Hindlimb muscle (tissue), 1 donor: ENCODE measurements at regions not wholly inside any gene's neighbourhood (a gene's known extent, or its start where the extent isn't known, plus 50 kb on each side); places are given as distances from the start of the nearest gene placed in this dataset.
"Not testable (repeated sequence)": the region's sequence is repeated elsewhere in the genome, so short reads cannot be mapped to it uniquely, and the experiment has no call there.

Experiments used
- DNase-seq: peaks from one replicate; pipeline ENCODE4 v3.0.0-alpha.2; 2013

DNA sequence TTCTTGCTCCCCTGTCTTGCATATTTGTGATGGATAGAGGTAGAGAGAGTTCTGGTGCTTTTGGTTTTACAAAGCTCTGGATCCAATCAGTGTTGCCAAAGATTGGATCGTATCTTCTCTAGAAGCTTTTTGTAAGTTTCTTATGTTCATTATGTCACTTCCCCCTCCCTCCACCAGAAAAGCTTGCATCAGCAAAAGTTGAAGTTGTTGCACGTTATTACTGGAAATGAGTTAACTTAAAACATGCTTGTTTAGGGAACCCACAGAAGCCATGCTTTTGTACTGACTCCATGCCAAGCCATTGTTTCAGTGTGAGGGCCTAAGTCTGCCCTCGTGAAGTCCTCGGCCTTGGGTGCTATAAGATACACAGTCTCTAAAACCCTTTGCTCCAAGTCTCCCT, 186.5 kb downstream of the ERCC6L2 start:
- DNase-seq: no peak

DNA sequence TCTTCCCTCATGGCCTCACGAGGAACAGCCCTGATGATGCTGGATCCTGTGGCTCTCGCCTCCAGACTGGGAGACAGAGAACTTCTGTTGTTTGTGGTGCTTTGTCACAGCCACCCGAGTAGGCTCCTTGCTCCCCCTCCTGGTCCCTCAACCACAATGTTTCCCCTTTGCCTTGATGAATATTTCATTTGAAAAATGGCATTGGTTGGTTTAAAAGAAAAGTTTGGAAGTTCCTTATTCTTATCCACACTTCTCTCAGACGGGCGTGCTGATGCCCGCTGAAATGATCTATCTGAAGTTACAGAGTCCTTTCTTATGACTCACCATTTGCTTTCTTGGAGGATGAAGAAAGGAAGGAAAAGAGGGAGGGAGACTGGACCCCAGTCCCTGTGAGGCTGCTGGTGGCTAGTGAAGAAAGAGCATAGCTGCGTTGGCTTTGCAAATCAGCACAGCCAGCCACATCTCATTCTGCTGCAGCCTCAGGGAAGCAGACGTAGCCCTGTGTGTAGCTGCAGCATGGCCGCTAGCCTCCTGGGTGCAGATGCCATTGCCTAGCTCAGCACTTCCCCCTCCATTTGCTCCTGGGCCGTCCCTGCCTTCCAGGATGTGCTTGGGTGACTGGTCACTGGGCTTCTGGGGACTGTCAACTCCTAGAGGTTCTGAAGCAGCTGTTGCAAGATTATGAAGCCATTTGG, 185.9 kb downstream of the ERCC6L2 start:
- no peak for DNase-seq

DNA sequence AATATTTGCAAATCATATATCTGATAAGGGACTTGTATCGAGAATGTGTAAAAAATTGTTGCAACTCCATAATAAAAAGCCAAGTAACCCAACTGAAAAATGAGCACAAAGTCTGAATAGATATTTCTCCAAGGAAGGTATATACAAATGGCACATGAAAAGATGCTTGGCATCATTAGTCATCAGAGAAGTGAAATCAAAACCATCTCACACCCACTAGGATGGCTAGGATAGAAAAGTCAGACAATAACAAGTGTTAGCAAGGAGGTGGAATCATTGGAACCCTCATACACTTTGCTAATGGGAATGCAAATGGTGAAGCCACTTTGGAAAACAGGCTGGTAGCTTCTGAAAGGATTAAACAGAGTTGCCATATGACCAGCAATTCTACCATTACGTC, 182.7 kb downstream of the ERCC6L2 start:
- DNase-seq: no peak

DNA sequence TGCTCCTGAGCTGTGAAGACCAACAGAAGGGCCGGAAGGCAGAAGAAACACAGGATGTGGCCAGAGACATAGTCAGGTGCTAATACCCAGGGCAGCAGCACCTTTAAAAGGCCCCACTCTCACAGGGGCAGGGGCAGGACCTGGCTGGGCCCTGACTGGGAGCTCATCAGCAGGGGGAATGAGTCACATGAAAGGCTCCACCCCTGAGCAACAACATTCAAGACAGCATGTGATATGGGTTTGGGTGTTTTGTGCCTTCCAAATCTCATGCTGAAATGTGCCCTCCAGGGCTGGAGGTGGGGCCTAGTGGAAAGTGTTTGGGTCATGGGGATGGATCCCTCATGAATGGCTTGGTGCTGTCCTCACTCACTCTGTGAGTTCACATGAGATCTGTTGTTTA, 181.7 kb downstream of the ERCC6L2 start:
- no peak for DNase-seq

DNA sequence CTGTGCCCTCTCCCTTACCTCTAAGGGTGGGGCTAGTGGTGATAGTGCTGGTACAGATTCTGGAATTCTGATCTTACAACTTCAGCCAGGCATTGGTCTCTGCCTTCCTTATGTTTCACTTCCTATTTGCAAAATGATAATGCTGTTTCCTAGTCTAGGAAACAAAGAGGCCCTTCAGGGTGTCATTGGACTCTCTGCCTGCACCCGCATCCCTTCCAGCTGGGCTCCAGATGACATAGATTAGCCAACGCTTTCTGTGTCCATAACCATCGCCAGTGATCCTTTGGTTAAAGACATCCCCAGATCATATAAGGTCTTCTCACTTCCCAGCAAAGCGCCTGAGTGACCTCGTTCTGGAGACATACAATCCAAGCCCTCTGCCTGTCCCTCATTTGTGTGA, 180.7 kb downstream of the ERCC6L2 start:
- DNase-seq: no peak

DNA sequence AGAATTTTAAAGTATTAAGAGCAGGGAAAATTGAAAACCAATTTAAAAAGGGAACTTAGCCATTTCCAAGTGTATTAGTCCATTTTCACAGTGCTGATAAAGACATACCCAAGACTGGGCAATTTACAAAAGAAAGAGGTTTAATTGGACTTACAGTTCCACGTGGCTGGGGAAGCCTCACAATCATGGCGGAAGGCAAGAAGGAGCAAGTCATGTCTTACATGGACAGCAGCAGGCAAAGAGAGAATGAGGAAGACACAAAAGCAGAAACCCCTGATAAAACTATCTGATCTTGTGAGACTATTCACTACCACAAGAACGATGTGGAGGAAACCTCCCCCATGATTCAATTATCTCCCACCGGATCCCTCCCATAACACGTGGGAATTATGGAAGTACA, 178.8 kb downstream of the ERCC6L2 start:
- DNase-seq: not testable (repeated sequence)

DNA sequence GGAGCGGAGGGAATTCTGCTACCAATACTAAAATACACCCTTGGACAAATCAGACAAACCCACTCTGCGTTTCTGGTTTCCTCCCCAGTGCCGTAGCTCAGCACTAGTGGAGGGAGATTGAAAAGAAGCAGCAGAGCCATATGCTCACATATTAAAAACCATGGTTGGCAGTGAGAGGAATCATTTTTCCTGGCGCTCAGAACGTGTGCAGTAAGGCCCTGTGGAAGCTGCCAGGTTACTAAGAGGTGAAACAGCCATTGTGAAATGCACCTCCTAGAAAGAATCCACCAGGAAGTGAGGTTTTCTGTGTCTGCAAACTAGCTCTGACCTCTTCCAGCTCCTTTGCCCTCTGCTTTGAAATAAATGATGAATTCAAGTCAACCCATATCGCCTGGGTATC, 177.2 kb downstream of the ERCC6L2 start:
- DNase-seq: no peak

DNA sequence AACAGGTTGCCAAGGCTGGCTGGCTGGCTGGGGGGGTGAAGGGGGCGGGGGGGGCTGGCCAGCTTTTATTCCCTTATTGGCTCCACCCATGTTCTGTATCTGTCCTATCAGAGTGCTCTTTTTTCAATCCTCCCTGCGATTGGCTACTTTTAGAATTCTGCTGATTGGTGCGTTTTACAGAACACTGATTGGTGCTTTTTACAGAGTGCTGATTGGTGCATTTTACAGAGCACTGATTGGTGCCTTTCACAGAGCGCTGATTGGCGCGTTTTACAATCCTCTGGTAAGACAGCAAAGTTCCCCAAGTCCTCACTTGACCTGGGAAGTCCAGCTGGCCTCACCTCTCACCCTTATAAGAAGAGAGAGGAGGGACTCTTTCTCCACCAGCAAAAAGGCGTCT, 175.9 kb downstream of the ERCC6L2 start:
- DNase-seq: no peak

DNA sequence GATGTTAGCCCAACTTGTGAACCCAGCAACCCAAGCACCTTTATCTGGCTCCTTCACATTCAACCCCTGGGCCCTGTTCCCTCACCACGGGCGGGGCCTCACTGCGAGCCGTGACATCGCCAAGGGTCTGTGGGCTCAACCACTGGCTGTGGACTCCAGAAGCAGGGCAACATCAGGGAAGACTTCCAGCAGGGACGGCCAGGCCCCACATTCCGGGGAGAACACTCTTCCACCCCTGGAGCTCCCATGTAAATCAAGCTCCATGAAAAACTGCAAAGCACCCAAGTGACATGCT, 175.3 kb downstream of the ERCC6L2 start:
- DNase-seq: no peak

DNA sequence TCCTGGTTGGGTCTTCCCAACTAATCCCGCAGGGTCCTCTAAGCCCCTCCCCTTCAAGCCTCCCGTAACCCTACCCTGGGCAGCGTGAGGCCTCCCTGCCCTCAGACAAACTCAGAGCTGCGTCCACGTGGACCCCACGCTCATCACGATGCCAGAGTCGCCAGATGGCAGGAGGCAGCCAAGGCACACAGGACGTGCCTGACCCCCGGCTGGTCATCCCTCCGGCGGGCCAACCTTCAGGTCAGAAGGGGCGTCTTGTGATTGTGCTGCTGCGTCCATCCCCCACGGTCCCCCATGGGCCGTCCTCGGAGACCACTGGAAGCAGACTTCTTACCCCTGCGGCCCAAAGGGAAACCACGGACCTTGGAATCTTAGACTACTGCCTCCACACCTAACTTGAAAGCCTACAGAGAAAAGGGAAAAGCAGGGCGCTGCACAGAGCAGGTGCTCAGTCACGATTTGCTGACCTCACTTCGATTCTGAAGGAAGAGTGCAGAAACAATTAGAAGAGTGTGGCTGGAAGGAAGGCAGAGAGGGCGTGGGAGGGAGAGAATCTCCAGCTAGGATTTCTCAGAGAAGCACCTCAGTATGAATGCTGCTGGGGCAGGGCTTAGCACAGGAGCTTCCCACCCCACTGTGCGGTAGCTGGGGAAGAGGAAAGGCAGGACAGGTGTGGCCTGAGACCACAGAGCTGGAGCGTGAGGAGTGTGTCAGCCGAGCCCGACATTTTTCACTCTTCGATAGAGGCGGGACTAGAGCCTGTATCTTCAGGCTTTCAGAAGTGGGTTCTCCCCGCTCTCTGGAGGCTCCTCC, 174.8 kb downstream of the ERCC6L2 start:
- no peak for DNase-seq

DNA sequence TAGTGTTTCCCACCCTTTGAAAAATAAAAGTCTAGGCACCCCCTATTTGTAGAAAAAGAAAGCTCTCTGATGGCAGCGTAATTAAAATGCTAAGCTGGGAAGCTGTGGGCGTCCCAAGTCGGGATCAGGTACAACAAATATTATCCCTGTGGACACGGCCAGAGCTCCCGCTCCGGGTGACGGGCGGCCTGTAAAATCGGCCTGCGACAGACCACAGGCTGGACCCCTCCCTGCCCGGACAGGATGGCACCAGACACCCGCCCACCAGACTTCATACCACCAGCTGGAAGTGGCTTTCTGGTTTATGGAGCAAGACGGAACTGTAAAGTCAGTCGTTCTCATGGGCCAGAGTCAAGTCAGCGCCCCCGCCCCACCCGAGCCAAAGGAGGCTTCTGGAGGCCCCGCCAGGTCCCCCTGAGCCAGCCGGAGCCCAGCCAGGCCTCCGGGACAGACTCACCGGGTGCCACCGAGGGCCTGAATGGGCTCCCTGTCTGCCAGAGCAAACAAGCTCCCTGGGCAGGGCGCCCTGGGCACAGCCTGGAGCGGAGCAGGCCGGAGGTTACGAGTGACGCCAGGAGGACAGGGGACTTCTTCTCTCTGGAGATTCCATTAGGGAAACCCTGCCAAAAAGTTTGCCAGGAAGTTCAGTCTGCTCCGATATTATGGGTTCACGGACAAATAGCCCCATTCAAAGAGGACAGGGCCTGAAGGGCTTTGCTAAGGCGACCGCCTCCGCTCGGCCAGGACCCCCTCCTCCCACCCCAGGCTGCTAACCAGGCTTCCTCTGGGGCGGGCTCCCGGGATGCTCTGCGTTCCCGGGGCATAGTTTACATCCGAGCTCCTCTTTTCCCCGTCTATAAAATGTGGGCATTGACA, 173.7 kb downstream of the ERCC6L2 start:
- DNase-seq: no peak

DNA sequence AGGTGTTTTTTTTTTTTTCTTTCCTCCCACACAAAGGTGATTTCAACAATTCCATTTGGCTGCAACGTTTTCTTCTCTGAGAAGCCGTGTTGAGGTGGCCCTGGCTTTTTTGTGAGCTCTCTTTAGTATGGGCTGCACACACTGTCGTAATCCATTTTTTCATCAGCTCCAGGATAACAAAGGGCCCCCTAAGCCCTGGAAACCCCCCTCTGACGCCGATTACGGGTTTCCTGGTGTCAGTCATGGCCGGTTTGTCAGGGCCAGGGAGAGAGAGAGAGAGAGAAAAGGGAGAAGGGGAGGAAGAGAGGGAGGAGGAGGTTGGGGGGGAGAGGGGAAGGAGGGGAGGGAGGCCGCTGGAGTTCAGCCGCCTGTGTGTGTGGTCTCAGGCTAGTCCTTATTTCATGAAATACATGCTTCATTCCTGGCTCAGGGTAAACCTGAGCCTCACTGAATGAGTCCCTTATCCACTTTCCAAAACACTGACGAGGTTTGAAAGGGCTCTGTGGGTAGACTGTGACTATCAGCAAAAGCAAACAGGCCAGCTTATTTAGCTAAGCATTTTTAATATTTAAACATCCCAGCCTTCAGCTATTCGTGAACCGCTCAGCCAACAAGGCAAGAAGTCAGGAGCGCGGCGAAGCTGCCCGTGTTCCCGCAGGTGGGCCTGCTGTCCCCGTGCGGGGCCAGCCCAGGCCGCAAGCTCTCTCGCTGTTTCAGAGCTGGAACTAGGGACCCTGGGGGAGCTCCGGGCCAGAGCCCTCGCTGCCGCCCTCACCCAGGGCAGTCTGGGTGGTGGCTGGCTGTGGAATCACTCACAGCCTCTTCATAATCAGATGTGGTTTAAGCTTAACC, 172.8 kb downstream of the ERCC6L2 start:
- peak; percentile 46 for DNase-seq

DNA sequence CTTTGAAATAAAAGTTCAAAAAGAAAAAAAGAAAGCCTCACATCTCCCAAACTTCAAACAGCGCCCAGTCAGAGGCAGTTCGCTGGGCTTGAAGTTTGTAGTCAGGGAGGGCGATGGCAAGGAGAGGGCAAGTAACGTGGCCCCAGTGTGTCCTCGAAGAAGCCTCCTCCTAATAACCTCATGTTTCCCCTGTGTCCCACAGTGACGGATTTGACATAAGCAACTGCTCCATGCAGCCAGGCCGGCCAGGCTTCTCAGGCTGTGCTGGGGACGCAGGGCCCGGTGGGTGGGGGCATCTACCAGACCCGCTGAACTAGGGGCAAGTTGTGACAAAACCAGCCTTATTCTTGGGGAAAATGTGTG, 172.2 kb downstream of the ERCC6L2 start:
- DNase-seq: no peak

DNA sequence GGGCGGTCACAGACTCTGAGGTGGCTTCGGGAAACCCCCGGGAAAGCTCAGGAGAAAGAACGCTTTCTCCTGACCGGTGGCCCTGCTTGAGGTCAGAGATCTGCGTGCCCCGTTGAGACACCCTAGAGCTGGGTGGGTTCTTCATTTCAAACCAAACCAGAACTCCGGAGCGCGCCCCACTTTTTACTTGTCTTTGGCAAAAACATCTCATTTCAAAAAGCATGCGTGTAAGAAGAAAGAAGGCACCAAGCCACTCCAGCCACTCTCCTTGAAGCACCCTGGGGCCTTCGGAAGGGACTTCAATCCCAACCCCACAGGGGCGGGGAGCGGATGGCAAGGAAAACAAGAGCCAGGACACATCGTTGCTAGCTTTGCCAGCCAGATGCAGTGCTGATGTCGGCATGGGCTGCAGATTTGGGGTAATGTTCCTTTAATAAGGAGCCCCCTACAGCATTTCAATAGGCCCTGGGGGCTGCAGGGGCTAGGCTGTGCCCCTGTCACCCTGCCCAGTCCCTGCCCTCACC, 171.7 kb downstream of the ERCC6L2 start:
- DNase-seq: no peak

DNA sequence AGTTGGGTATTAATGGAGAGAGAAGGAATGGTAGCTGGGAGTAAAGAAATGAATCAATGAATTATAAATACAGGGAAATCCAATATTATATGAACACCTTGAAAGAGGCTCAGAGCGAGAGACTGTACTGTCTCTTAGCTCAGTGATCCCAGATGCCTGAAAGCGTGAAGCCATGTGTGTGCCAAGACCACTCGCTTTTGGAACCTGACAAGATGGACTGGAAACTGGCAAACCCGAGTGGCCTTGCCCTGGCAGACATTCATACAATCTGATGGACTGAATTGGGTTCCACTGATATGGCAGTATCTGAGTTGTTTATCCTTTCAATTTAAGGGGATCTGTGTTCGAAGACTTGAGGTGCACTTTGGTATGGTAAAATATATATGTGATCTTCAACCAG, 170.3 kb downstream of the ERCC6L2 start:
- DNase-seq: no peak

DNA sequence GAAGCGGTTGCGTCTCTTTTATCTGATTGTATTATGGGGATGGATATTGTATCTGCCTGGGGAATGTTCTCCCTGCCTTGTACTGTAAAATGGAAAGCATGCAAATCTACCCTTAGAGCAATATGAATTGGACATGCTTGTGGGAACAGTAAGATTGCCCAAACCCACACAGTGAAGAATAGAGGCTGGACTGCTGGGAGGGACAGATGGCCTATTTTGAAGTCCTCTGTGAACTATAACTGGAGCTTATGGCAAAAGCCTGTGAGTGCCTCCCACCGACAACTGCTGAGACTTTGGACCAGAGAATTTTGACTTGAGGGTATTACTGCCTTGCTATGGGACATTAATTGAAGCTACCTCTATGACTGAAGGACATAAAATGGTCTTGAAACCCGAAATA, 168.9 kb downstream of the ERCC6L2 start:
- no peak for DNase-seq

DNA sequence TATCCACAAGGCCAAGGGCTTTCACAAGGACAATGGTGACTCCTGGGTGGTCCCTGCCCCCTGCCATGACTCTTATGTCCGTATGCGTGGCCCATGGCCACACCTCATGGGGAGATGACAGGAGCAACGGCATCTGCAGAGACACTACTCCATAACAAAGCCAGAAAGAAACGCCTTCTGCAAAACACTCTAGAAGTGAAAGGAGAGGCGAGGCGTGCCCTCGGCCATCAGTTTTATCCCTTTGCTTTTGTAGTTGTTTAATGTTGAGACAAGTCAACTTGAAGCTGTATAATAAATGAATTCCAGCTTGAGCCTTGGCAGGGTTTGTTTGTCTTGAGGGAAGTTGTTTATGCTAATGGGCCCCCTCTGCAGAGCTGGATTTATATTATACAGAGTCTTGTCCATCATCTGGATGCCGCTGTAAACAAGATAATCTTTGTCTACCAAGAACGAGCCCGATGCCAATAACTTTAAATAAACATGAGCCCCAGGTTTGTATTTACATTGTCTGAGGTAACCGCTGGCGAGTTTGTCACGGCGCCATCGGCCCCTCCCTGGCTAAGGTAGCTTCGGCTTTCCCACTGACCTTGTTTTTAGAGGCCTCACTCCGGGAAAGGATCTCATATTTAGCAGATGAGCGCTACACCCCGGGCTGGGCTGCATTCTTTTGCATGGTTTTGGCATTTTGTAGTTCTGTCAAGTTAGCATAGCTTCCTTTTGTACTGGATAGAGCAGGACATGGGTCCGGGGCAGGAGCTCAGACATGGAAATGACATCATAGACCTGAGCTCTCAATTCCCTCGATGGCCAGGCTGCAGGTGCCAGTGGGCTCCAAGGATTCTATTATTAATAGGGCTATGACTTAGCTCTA, 165.3 kb downstream of the ERCC6L2 start:
- no peak for DNase-seq

DNA sequence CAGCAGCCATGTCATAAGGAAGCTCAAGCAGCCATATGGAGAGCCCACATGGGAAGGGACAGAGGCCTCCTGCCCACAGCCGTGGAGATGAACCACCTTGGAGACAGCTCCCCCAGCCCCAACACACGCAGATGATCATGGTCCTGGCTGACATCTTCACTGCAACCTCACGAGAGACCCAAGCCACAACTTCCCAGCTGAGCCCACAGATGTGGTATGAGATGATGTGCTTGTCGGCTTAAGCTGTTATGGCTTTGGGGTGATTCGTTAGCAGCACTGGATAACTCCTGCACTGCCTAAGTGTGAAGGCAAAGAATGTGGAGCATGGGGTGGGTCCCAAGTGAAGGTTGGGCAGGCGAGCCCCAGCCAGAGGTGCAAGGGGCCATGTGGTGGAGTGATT, 163.4 kb downstream of the ERCC6L2 start:
- DNase-seq: no peak

DNA sequence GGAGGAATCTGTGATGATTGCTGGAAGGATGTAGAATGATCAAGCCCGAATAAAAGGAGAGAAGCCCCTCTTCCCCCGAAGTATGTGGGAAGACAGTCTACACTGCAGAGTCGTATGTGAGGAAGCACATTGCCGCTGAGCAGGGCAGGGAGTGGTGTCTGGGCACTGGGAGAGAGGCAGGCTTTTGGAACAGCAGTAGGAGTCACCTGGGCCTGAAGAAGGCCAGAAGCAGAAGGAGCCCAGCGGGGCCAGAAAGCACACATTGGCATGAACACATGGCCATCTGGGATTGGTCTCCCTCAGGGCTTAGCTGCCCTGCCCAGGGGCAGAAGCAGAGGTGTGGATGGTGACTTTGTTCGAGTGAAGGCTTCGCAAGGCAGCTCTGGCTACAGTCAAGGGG, 162.8 kb downstream of the ERCC6L2 start:
- no peak for DNase-seq

DNA sequence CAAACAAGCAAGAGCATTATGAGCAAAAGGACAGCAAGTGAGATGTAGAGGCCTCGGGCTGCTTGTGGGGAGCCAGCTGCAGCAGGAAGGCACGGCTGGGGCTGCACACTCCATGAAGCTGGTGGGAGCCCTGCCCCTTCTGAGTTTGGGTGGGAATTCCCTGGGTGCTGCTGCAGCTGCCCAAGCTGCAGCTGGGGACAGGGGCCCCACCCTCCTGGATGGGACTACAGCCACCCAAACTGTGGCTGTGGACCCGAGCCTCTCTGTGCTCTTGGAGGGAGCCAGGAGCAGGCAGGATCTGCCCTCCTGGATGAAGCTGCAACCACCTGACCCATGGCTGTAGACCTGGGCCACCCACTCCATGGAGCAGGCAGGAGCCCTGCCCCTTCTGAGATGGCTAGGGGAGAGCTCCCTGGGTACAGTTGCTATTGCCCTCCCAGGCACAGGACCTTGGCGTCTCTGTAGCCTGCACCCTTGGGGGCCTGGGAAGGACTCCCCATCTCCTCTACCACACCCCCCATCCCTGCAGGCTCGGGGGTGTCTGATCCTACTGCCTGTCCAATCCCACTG, 159.1 kb downstream of the ERCC6L2 start:
- DNase-seq: no peak

DNA sequence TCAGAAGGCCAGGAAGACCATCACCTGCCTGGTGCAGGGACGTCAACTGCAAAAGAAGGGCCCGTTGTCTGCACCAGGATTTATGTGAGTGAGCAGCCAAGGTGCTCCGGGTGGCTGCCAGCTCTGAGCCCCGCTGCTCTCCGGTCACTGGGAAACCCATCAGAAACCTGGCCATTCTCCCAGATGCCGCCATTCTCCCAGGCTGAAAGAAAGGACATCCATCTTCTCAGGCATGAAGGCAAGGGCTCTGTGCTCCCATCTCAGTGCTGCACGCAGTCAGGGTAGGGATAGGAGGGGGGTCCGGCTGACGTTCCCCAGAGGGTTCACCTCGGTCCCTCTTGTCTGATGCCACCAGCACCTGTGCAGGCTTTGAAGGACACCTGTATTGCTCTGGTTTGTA, 158.4 kb downstream of the ERCC6L2 start:
- DNase-seq: no peak
